ENCODE measurements at regions not wholly inside any gene's neighbourhood (a gene's known extent, or its start where the extent isn't known, plus 50 kb on each side); places are given as distances from the start of the nearest gene placed in this dataset.

DNA sequence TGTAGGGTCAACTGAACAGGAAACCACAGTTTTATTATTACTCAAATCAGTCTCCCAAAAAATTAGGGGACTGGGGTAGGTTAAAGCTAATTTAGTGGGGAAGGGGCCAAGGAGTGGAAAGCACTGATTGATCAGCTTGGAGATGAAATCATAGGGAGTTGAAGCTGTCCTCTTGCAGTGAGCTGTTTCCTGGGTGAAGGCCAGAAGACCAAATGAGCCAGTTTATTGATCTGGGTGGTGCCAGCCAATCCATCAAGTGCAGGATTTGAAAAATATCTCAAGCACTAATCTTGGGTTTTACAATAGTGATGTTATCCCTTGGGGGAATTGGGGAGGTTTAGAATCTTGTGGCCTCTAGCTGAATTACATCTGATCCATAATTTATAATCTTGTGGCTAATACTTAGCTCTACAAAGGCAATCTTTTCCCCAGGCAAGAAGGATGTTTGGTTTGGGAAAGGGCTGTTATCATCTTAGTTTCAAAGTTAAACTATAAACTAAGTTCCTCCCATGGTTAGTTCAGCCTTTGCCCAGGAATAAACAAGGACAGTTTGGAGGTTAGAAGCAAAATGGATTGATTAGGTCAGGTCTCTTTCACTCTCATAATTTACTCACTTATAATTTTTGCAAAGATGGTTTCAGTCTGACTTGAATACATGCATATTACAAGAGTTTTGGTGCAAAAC is 773.5 kb downstream of the XPNPEP1 start:
- Histone ChIP-seq H2AFZ (ENCODE audit: low read depth, low read length, severe bottlenecking) (no peak overlapping the region), H3K4me2 (ENCODE audit: low read depth, low read length, poor library complexity, severe bottlenecking) (no peak overlapping the region), H3K4me3 (ENCODE audit: insufficient read depth, low read length, poor library complexity, severe bottlenecking) (no peak overlapping the region), H3K9me3 (ENCODE audit: insufficient read depth, low read length) (no peaks in the 10 kb centered on the region), H3K79me2 (ENCODE audit: insufficient read depth, low read length) (no peaks in the 10 kb centered on the region), H3K27ac (ENCODE audit: low read depth, low read length) (no peak overlapping the region), H3F3A (ENCODE audit: insufficient read depth) (no peaks in the 10 kb centered on the region), H3K9ac (ENCODE audit: low read length) (no peak overlapping the region), H3K9me2 (replicated peaks; ENCODE audit: insufficient read depth, low read length) (no peaks in the 10 kb centered on the region), H4K20me1 (ENCODE audit: low read depth, low read length) (no peaks in the 10 kb centered on the region), H3K36me3 (ENCODE audit: low read length) (no peaks in the 10 kb centered on the region), H3K27me3 (ENCODE audit: low read length) (no peaks in the 10 kb centered on the region)
- TF ChIP-seq EZH2phosphoT487 (conservative IDR thresholded peaks at IDR 0.05; ENCODE audit: low read length) (no peak), CTCF (IDR thresholded peaks at IDR 0.05; ENCODE audit: insufficient read depth, low read length, poor library complexity, severe bottlenecking) (no peak)

GRCh38 chr10:109127363-109127762 is 795.9 kb downstream of the XPNPEP1 start:
- Histone ChIP-seq H3K27ac (ENCODE audit: low read depth, low read length) (no peak overlapping the region), H3K9ac (ENCODE audit: low read length) (no peak overlapping the region), H3K4me2 (ENCODE audit: low read depth, low read length, poor library complexity, severe bottlenecking) (no peak overlapping the region), H3K36me3 (ENCODE audit: low read length) (no peaks in the 10 kb centered on the region), H3F3A (ENCODE audit: insufficient read depth) (no peaks in the 10 kb centered on the region), H3K27me3 (ENCODE audit: low read length) (no peaks in the 10 kb centered on the region), H3K4me3 (ENCODE audit: insufficient read depth, low read length, poor library complexity, severe bottlenecking) (no peak overlapping the region), H3K79me2 (ENCODE audit: insufficient read depth, low read length) (no peaks in the 10 kb centered on the region), H3K9me2 (replicated peaks; ENCODE audit: insufficient read depth, low read length) (no peaks in the 10 kb centered on the region), H3K9me3 (ENCODE audit: insufficient read depth, low read length) (no peaks in the 10 kb centered on the region), H4K20me1 (ENCODE audit: low read depth, low read length) (no peaks in the 10 kb centered on the region), H2AFZ (ENCODE audit: low read depth, low read length, severe bottlenecking) (no peak overlapping the region)
- no peak for TF ChIP-seq CTCF (IDR thresholded peaks at IDR 0.05; ENCODE audit: insufficient read depth, low read length, poor library complexity, severe bottlenecking)
- TF ChIP-seq EZH2phosphoT487 (conservative IDR thresholded peaks at IDR 0.05; ENCODE audit: low read length): no peak

DNA sequence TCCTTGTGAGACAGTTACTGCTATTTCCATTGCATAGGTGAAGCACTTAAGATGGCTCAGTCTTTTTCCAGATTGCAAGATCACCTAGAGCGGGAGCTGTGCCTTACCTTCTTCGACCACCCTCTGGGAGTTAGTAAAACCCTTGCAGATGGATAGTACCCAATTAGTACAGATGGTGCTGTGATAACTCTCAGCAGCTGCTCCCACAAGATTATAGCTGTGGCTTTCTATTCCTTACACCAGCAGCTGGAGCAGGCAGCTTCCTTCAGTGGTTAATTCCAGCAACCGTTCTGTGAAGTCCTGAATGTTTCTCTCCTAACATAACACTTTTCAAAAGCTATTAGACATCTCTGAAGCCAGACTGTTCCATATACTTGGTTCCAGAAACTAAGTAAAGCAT is 796.8 kb downstream of the XPNPEP1 start:
- H4K20me1 ChIP-seq (ENCODE audit: low read depth, low read length): no peaks in the 10 kb centered on the region
- H3K36me3 ChIP-seq (ENCODE audit: low read length): no peaks in the 10 kb centered on the region
- H3K4me3 ChIP-seq (ENCODE audit: insufficient read depth, low read length, poor library complexity, severe bottlenecking): no peak overlapping the region
- H3K9ac ChIP-seq (ENCODE audit: low read length): no peak overlapping the region
- H3F3A ChIP-seq (ENCODE audit: insufficient read depth): no peaks in the 10 kb centered on the region
- no peak overlapping the region for H3K4me2 ChIP-seq (ENCODE audit: low read depth, low read length, poor library complexity, severe bottlenecking)
- no peaks in the 10 kb centered on the region for H3K27me3 ChIP-seq (ENCODE audit: low read length)
- H2AFZ ChIP-seq (ENCODE audit: low read depth, low read length, severe bottlenecking): no peak overlapping the region
- H3K9me3 ChIP-seq (ENCODE audit: insufficient read depth, low read length): no peaks in the 10 kb centered on the region
- no peaks in the 10 kb centered on the region for H3K79me2 ChIP-seq (ENCODE audit: insufficient read depth, low read length)
- TF ChIP-seq EZH2phosphoT487 (conservative IDR thresholded peaks at IDR 0.05; ENCODE audit: low read length) (no peak), CTCF (IDR thresholded peaks at IDR 0.05; ENCODE audit: insufficient read depth, low read length, poor library complexity, severe bottlenecking) (no peak)
- H3K27ac ChIP-seq (ENCODE audit: low read depth, low read length): no peak overlapping the region
- no peaks in the 10 kb centered on the region for H3K9me2 ChIP-seq (replicated peaks; ENCODE audit: insufficient read depth, low read length)
